K562 (cell line): ENCODE measurements at regions not wholly inside any gene's neighbourhood (a gene's known extent, or its start where the extent isn't known, plus 50 kb on each side); places are given as distances from the start of the nearest gene placed in this dataset.

Source experiments
- ATAC-seq: fragments of 200-7000 bp; cut with Tn5 transposase; 3 replicates; pipeline ENCODE4 v1.9.1; 2020; ENCODE audit warnings: moderate library complexity
- BruUV-seq: library from RNA; stranded (reverse); fragments of 400-500 nt; replicated peaks from 2 replicates; lab custom pipeline; 2021; lab: Mats Ljungman, UMichigan
- CTCF ChIA-PET: fragments of 300-600 bp; formaldehyde crosslinking; extraction: SDS; loops from one replicate; lab custom pipeline; 2021; ENCODE audit warnings: low intra/inter-chr PET ratio; lab: Yijun Ruan, JAX
- POLR2A ChIA-PET: fragments of 300-600, 350-650 bp; sonication (Branson Sonifier 250); formaldehyde crosslinking; extraction: SDS; loops from one replicate; lab custom pipeline; 2021; ENCODE audit warnings: antibody characterized with exemption, inconsistent platforms; lab: Yijun Ruan, JAX
- DNase-seq, 4 experiments: peaks; one replicate each; pipeline versions ENCODE4 v3.0.0 to v3.0.0-alpha.2; 2011 to 2018; ENCODE audit warnings: low spot score in 3 of 4, mixed read lengths in 3 of 4; ENCODE audit errors: extremely low read depth in 1 of 4
- FAIRE-seq: peaks from 2 replicates; lab custom pipeline; 2011; peaks lifted over from hg19 to GRCh38; lab: Jason Lieb, UNC
- H2AFZ ChIP-seq: 2 replicates; pipeline ENCODE4 v1.6.0; 2011; ENCODE audit warnings: low read depth, low read length, control low read depth, inconsistent platforms
- H3K27ac ChIP-seq: fragments of 200-600 bp; 3 replicates; pipeline ENCODE4 v1.8.0; 2011; ENCODE audit warnings: low read depth, mild to moderate bottlenecking, control low read depth, inconsistent platforms, low read length, moderate library complexity, mixed read lengths; ENCODE audit errors: extremely low read depth
- H3K27me3 ChIP-seq, 2 experiments: fragments of 300-600 bp in 1 of 2; 2 replicates in 1 of 2; 3 replicates in 1 of 2; pipeline versions ENCODE4 v1.6.0 to v1.8.0; 2011; ENCODE audit warnings: inconsistent platforms in 2 of 2, low read length in 2 of 2, mild to moderate bottlenecking in 1 of 2, mixed read lengths in 1 of 2, moderate library complexity in 1 of 2; ENCODE audit not compliant: control insufficient read depth in 2 of 2, insufficient read depth in 2 of 2
- H3K36me3 ChIP-seq: fragments of 300-600 bp; 3 replicates; pipeline ENCODE4 v1.8.0; 2011; ENCODE audit warnings: mild to moderate bottlenecking, low read length, inconsistent platforms; ENCODE audit not compliant: control insufficient read depth, insufficient read depth
- H3K4me1 ChIP-seq, 2 experiments: fragments of 200-600 bp in 1 of 2; replicated peaks in 1 of 2; 2 replicates in 1 of 2; 3 replicates in 1 of 2; pipeline versions ENCODE4 v1.5.1 to v1.8.0; 2011; ENCODE audit warnings: inconsistent platforms in 2 of 2, low read length in 2 of 2, mild to moderate bottlenecking in 1 of 2, mixed read lengths in 1 of 2, moderate library complexity in 1 of 2; ENCODE audit not compliant: control insufficient read depth in 2 of 2, insufficient read depth in 2 of 2
- H3K4me2 ChIP-seq: 2 replicates; pipeline ENCODE4 v1.6.1; 2011; ENCODE audit warnings: low read length, control low read depth, inconsistent platforms, mixed read lengths; ENCODE audit not compliant: insufficient read depth
- H3K4me3 ChIP-seq: fragments of 200-600 bp; sonication (generic), shearing (Covaris generic); 2 replicates; pipeline ENCODE4 v1.5.1; 2016; ENCODE audit warnings: control low read depth, inconsistent platforms
- H3K79me2 ChIP-seq: fragments of 200-600 bp; 3 replicates; pipeline ENCODE4 v1.8.0; 2011; ENCODE audit warnings: low read length, inconsistent platforms; ENCODE audit not compliant: control insufficient read depth, insufficient read depth
- H3K9ac ChIP-seq, 2 experiments: 2 replicates each; pipeline versions ENCODE4 v1.6.0 to v1.6.1; 2011; ENCODE audit warnings: low read depth in 2 of 2, low read length in 2 of 2, control low read depth in 1 of 2, inconsistent platforms in 1 of 2, mild to moderate bottlenecking in 1 of 2, mixed read lengths in 1 of 2; ENCODE audit not compliant: insufficient read depth in 1 of 2
- H3K9me1 ChIP-seq: one replicate; pipeline ENCODE4 v1.6.0; 2011; ENCODE audit warnings: inconsistent platforms, mild to moderate bottlenecking, low read length, moderate library complexity; ENCODE audit not compliant: control insufficient read depth, insufficient read depth
- H3K9me3 ChIP-seq: replicated peaks from 2 replicates; pipeline ENCODE4 v1.5.1; 2011; ENCODE audit warnings: low read depth, low read length, inconsistent platforms; ENCODE audit not compliant: control insufficient read depth, insufficient read depth
- H4K20me1 ChIP-seq: replicated peaks from 2 replicates; pipeline ENCODE4 v1.6.1; 2011; ENCODE audit warnings: low read length, inconsistent platforms, mixed read lengths; ENCODE audit not compliant: control insufficient read depth, insufficient read depth
- DDX20 ChIP-seq: fragments of 450-650 bp; IDR thresholded peaks from 2 replicates; pipeline ENCODE4 v1.6.1; 2016; ENCODE audit warnings: missing genetic modification characterization, low read depth, mild to moderate bottlenecking, missing compliant biosample characterization, moderate library complexity
- ELF4 ChIP-seq: fragments of 450-650 bp; formaldehyde crosslinking; IDR thresholded peaks from 2 replicates; pipeline ENCODE4 v1.4.0; 2022; ENCODE audit warnings: missing genetic modification characterization
- HMGN3 ChIP-seq: IDR thresholded peaks from 2 replicates; pipeline ENCODE4 v1.6.1; 2011; ENCODE audit warnings: borderline replicate concordance, low read depth, mild to moderate bottlenecking, mixed read lengths, low read length; ENCODE audit not compliant: insufficient read length; ENCODE audit errors: extremely low read depth
- HNRNPUL1 ChIP-seq: fragments of 200-400 bp; formaldehyde crosslinking; IDR thresholded peaks from 2 replicates; pipeline ENCODE4 v1.6.1; 2017; ENCODE audit warnings: low read length
- RFX1 ChIP-seq: fragments of 450-650 bp; IDR thresholded peaks from 2 replicates; pipeline ENCODE4 v1.6.1; 2016; ENCODE audit warnings: mild to moderate bottlenecking, moderate library complexity
- SAP30 ChIP-seq: fragments of 200-600 bp; sonication (generic); IDR thresholded peaks from 2 replicates; pipeline ENCODE4 v1.6.1; 2012; ENCODE audit warnings: borderline replicate concordance, low read depth, mild to moderate bottlenecking, moderate library complexity, low read length, control low read depth, inconsistent platforms; ENCODE audit not compliant: insufficient read depth, poor library complexity, severe bottlenecking
- SMAD2 ChIP-seq: fragments of 150-350 bp; IDR thresholded peaks from 2 replicates; pipeline ENCODE4 v1.6.1; 2014; ENCODE audit warnings: low read depth, mild to moderate bottlenecking, low read length
- SRSF9 ChIP-seq: fragments of 200-400 bp; formaldehyde crosslinking; IDR thresholded peaks from 2 replicates; pipeline ENCODE4 v1.6.1; 2017; ENCODE audit warnings: low read depth, low read length, borderline replicate concordance
- TEAD2 ChIP-seq: fragments of 450-650 bp; IDR thresholded peaks from 2 replicates; pipeline ENCODE4 v1.6.1; 2016; ENCODE audit warnings: missing genetic modification characterization, control low read depth, missing compliant biosample characterization
- XRCC3 ChIP-seq: fragments of 450-650 bp; IDR thresholded peaks from 2 replicates; pipeline ENCODE4 v1.6.1; 2017; ENCODE audit warnings: mild to moderate bottlenecking, moderate library complexity
- WGBS: fragments of 100-300 bp; shearing (Covaris generic); methylation state at CpG from one replicate; pipeline ENCODE4 v1.1.6; 2016; ENCODE audit warnings: low coverage, mixed read lengths; ENCODE audit not compliant: insufficient coverage; ENCODE audit errors: missing lambda C conversion rate; 5-methylcytosine and 5-hydroxymethylcytosine counted together
- in situ Hi-C: fragments of 300-500 bp; cut with MboI; formaldehyde crosslinking; loops from 4 replicates; pipeline ENCODE4 v1.15.0; 2018; ENCODE audit warnings: inconsistent platforms, mixed read lengths
- intact Hi-C: fragments of 100-400 bp; cut with micrococcal nuclease; formaldehyde crosslinking; loops from 2 replicates; pipeline ENCODE4 v1.14.2; 2022
- TF ChIP-seq, protein P1 (sequence below), 2 experiments: fragments of 450-650 bp; IDR thresholded peaks; 2 replicates each; pipeline ENCODE4 v1.6.1; 2016; ENCODE audit warnings: mild to moderate bottlenecking in 2 of 2, borderline replicate concordance in 1 of 2, low read depth in 1 of 2, moderate library complexity in 1 of 2
- TF ChIP-seq, protein P2 (sequence below): fragments of 450-650 bp; conservative IDR thresholded peaks from 2 replicates; pipeline ENCODE4 v1.6.1; 2016; ENCODE audit warnings: missing genetic modification characterization, low read depth, mild to moderate bottlenecking, missing compliant biosample characterization, moderate library complexity
- TF ChIP-seq, protein P3 (sequence below): conservative IDR thresholded peaks from 2 replicates; pipeline ENCODE4 v1.6.1; 2011; ENCODE audit warnings: low read depth, mild to moderate bottlenecking, low read length; ENCODE audit not compliant: control insufficient read depth

DNA sequence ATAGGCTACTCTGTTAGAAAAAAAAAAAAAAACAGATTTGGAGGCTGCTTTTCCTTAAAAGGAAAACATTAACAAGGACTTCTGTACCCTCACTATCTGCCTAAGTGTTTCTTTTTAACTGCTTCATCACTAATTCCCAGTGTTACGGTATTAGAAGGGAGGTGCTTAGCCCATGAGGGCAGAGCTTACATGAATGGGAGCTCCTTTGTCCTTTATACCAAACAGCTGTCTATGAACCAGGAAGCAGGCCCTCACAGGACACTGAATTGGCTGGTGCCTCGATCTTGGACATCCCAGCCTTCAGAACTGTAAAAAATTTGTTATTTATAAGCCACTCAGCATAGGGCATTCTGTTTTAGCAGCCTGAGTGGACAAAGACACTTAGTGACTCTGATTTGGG lies 215.6 kb upstream of the NRSN1 start:
- Histone ChIP-seq H2AFZ (no peak overlapping the region), H3K79me2 (no peaks in the 10 kb centered on the region), H3K27ac (no peak overlapping the region), H3K36me3 (no peaks in the 10 kb centered on the region), H3K9me1 (no peaks in the 10 kb centered on the region), H3K27me3 (no peaks in the 10 kb centered on the region), H3K9me3 (no peaks in the 10 kb centered on the region), H3K4me2 (no peak overlapping the region), H4K20me1 (no peaks in the 10 kb centered on the region), H3K4me1 (no peaks in the 10 kb centered on the region), H3K4me3 (no peak overlapping the region), H3K9ac (no peak overlapping the region)
- no TSS peak for BruUV-seq
- ChIA-PET POLR2A (no interaction called here), CTCF (no interaction called here)
- WGBS: 3% methylated on average over 2 of the region's 2 CpGs
- in situ Hi-C loops (no loop called here), intact Hi-C loops (no loop called here)
- FAIRE-seq: no peak
- no peak for ATAC-seq
- DNase-seq: no peak
- TF ChIP-seq SRSF9 (no peak), DDX20 (tag) (no peak), TEAD2 (tag) (no peak), HNRNPUL1 (no peak), XRCC3 (no peak), SMAD2 (no peak), SAP30 (no peak), RFX1 (no peak), HMGN3 (no peak), ELF4 (CRISPR knock-in tag) (no peak)
- TF ChIP-seq, protein P1, sequence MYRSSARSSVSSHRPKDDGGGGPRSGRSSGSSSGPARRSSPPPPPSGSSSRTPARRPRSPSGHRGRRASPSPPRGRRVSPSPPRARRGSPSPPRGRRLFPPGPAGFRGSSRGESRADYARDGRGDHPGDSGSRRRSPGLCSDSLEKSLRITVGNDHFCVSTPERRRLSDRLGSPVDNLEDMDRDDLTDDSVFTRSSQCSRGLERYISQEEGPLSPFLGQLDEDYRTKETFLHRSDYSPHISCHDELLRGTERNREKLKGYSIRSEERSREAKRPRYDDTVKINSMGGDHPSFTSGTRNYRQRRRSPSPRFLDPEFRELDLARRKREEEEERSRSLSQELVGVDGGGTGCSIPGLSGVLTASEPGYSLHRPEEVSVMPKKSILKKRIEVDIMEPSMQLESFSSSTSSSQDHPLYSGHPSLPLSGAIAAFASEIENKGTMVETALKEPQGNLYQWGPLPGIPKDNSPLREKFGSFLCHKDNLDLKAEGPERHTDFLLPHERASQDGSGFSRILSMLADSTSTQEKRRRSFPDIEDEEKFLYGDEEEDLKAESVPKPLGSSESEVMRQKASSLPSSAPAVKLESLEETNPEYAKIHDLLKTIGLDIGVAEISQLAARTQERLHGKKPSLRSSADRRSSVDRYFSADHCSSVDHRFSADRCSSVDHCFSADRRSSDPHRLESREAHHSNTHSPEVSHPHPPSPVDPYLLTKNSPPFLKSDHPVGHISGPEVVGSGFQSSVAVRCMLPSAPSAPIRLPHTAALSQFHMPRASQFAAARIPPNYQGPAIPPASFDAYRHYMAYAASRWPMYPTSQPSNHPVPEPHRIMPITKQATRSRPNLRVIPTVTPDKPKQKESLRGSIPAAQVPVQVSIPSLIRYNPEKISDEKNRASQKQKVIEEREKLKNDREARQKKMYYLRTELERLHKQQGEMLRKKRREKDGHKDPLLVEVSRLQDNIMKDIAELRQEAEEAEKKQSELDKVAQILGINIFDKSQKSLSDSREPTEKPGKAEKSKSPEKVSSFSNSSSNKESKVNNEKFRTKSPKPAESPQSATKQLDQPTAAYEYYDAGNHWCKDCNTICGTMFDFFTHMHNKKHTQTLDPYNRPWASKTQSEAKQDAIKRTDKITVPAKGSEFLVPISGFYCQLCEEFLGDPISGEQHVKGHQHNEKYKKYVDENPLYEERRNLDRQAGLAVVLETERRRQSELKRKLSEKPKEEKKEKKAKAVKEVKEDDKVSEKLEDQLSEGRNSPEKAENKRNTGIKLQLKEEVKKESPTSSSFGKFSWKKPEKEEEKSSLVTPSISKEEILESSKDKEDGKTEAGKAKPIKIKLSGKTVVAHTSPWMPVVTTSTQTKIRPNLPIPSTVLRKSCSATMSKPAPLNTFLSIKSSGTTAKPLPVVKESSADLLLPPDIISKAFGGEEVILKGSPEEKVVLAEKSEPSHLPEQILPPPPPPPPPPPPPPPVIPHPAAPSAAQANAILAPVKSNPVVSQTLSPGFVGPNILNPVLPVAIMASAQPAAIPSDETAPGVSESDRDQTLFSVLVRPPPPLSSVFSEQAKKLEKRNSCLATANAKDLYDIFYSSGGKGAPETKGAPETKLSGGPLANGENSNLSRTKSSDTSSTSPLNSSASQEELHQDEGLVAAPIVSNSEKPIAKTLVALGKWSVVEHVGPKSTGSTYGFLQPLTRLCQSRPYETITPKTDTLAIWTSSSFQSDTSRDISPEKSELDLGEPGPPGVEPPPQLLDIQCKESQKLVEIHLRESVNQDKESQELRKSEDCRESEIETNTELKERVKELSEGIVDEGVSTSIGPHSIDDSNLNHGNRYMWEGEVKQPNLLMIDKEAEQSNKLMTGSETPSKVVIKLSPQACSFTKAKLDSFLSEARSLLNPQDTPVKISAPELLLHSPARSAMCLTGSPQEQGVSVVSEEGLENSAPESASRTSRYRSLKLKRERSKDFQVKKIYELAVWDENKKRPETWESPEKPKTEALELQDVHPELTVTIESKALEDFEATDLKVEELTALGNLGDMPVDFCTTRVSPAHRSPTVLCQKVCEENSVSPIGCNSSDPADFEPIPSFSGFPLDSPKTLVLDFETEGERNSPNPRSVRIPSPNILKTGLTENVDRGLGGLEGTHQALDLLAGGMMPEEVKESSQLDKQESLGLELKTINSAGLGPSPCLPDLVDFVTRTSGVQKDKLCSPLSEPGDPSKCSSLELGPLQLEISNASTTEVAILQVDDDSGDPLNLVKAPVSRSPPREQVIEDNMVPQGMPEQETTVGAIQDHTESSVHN (IDR thresholded peaks at IDR 0.05; ENCODE audit: borderline replicate concordance in 1 of 2, low read depth in 1 of 2): no peak
- TF ChIP-seq, protein P2, sequence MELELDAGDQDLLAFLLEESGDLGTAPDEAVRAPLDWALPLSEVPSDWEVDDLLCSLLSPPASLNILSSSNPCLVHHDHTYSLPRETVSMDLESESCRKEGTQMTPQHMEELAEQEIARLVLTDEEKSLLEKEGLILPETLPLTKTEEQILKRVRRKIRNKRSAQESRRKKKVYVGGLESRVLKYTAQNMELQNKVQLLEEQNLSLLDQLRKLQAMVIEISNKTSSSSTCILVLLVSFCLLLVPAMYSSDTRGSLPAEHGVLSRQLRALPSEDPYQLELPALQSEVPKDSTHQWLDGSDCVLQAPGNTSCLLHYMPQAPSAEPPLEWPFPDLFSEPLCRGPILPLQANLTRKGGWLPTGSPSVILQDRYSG (tag): no peak
- TF ChIP-seq, protein P3, sequence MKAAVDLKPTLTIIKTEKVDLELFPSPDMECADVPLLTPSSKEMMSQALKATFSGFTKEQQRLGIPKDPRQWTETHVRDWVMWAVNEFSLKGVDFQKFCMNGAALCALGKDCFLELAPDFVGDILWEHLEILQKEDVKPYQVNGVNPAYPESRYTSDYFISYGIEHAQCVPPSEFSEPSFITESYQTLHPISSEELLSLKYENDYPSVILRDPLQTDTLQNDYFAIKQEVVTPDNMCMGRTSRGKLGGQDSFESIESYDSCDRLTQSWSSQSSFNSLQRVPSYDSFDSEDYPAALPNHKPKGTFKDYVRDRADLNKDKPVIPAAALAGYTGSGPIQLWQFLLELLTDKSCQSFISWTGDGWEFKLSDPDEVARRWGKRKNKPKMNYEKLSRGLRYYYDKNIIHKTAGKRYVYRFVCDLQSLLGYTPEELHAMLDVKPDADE: no peak
